ENCODE measurements at regions not wholly inside any gene's neighbourhood (a gene's known extent, or its start where the extent isn't known, plus 50 kb on each side); places are given as distances from the start of the nearest gene placed in this dataset.

- TF ChIP-seq CTCF (IDR thresholded peaks at IDR 0.05) (no peak), POLR2A (IDR thresholded peaks at IDR 0.05) (no peak), EP300 (IDR thresholded peaks at IDR 0.05) (no peak)
Observed at GRCh38 chr11:115721296-115721995, 217.2 kb upstream of the CADM1 start.
